Endothelial cell of umbilical vein (primary cell): ENCODE measurements at regions not wholly inside any gene's neighbourhood (a gene's known extent, or its start where the extent isn't known, plus 50 kb on each side); places are given as distances from the start of the nearest gene placed in this dataset.

Source experiments
- BruUV-seq: library from RNA; stranded (reverse); fragments of 400-500 nt; replicated peaks from 2 replicates; lab custom pipeline; 2021; lab: Mats Ljungman, UMichigan
- CTCF ChIA-PET: fragments of 300-600, 350-600 bp; sonication (Branson Sonifier 250); formaldehyde crosslinking; loops from one replicate; lab custom pipeline; 2021; ENCODE audit warnings: antibody characterized with exemption, inconsistent platforms; lab: Charles Lee
- POLR2A ChIA-PET: fragments of 300-600, 350-600 bp; sonication (Branson Sonifier 250); formaldehyde crosslinking; loops from one replicate; lab custom pipeline; 2021; ENCODE audit warnings: antibody characterized with exemption, inconsistent platforms; lab: Charles Lee
- DNase-seq: peaks from one replicate; pipeline ENCODE4 v3.0.0-alpha.2; 2011; ENCODE audit warnings: low read depth, low spot score
- FAIRE-seq: peaks from 2 replicates; lab custom pipeline; 2011; peaks lifted over from hg19 to GRCh38; lab: Jason Lieb, UNC
- H2AFZ ChIP-seq: 2 replicates; pipeline ENCODE4 v1.6.0; 2012; ENCODE audit warnings: low read depth, low read length, control low read depth, inconsistent platforms
- H3K27ac ChIP-seq: 2 replicates; pipeline ENCODE4 v1.5.1; 2011; ENCODE audit warnings: low read depth, mild to moderate bottlenecking, control low read depth, low read length, moderate library complexity; ENCODE audit not compliant: insufficient read depth
- H3K27me3 ChIP-seq, 2 experiments: 2 replicates each; pipeline versions ENCODE4 v1.6.0 to v1.6.1; 2011; ENCODE audit warnings: low read length in 2 of 2, mixed read lengths in 1 of 2; ENCODE audit not compliant: control insufficient read depth in 2 of 2, insufficient read depth in 2 of 2
- H3K36me3 ChIP-seq, 2 experiments: 2 replicates in 1 of 2; 3 replicates in 1 of 2; pipeline ENCODE4 v1.5.1; 2011; ENCODE audit warnings: low read length in 2 of 2, mild to moderate bottlenecking in 1 of 2, moderate library complexity in 1 of 2; ENCODE audit not compliant: control insufficient read depth in 2 of 2, insufficient read depth in 2 of 2; ENCODE audit errors: extremely low read depth in 1 of 2
- H3K4me1 ChIP-seq: 3 replicates; pipeline ENCODE4 v1.5.1; 2011; ENCODE audit warnings: mild to moderate bottlenecking, low read length; ENCODE audit not compliant: control insufficient read depth, insufficient read depth; ENCODE audit errors: extremely low read depth
- H3K4me2 ChIP-seq: 2 replicates; pipeline ENCODE4 v1.6.1; 2011; ENCODE audit warnings: low read length, control low read depth, mixed read lengths; ENCODE audit not compliant: insufficient read depth
- H3K4me3 ChIP-seq, 3 experiments: fragments of 200-600 bp in 1 of 3; sonication (generic), shearing (Covaris generic) in 1 of 3; replicated peaks in 1 of 3; 2 replicates each; pipeline ENCODE4 v1.5.1; 2011 to 2016; ENCODE audit warnings: control low read depth in 3 of 3, low read length in 3 of 3, mild to moderate bottlenecking in 2 of 3, inconsistent platforms in 1 of 3, low read depth in 1 of 3, moderate library complexity in 1 of 3; ENCODE audit not compliant: insufficient read depth in 1 of 3
- H3K79me2 ChIP-seq: 2 replicates; pipeline ENCODE4 v1.6.0; 2012; ENCODE audit warnings: low read length, inconsistent platforms; ENCODE audit not compliant: control insufficient read depth, insufficient read depth
- H3K9ac ChIP-seq: replicated peaks from 2 replicates; pipeline ENCODE3; 2011; ENCODE audit warnings: low read length, control low read depth; ENCODE audit not compliant: insufficient read depth; ENCODE audit errors: extremely low read depth
- H3K9me1 ChIP-seq: replicated peaks from 3 replicates; pipeline ENCODE4 v1.6.0; 2011; ENCODE audit warnings: mild to moderate bottlenecking, low read length; ENCODE audit not compliant: control insufficient read depth, insufficient read depth; ENCODE audit errors: extremely low read depth
- H3K9me3 ChIP-seq: replicated peaks from 2 replicates; pipeline ENCODE4 v1.5.1; 2012; ENCODE audit warnings: low read length, inconsistent platforms; ENCODE audit not compliant: control insufficient read depth, insufficient read depth
- H4K20me1 ChIP-seq: replicated peaks from 2 replicates; pipeline ENCODE3; 2011; ENCODE audit warnings: mild to moderate bottlenecking, low read length; ENCODE audit not compliant: control insufficient read depth, insufficient read depth; ENCODE audit errors: extremely low read depth
- EZH2 ChIP-seq: IDR thresholded peaks from 2 replicates; pipeline ENCODE4 v1.6.1; 2012; ENCODE audit warnings: borderline replicate concordance, low read depth, mild to moderate bottlenecking, moderate library complexity, low read length, inconsistent platforms; ENCODE audit not compliant: severe bottlenecking
- POLR2A ChIP-seq: IDR thresholded peaks from 2 replicates; pipeline ENCODE4 v1.6.1; 2012; ENCODE audit warnings: low read depth, mild to moderate bottlenecking, control low read depth, low read length
- POLR2AphosphoS5 ChIP-seq: IDR thresholded peaks from 2 replicates; pipeline ENCODE4 v1.6.1; 2012; ENCODE audit warnings: low read depth, mild to moderate bottlenecking, control low read depth, low read length, moderate library complexity; ENCODE audit not compliant: insufficient read depth
- dilution Hi-C: fragments of 300-500 bp; cut with MboI; formaldehyde crosslinking; loops from one replicate; pipeline ENCODE4 v1.15.0; 2019; ENCODE audit warnings: low sequenced_read_pairs; ENCODE audit not compliant: extremely low pct_ligation_motif_present
- intact Hi-C: fragments of 100-400 bp; cut with micrococcal nuclease; formaldehyde crosslinking; loops from one replicate; pipeline ENCODE4 v1.10.0; 2022
- TF ChIP-seq, protein P1 (sequence below), 2 donors: IDR thresholded peaks; 1 replicate in 1 of 2; 2 replicates in 1 of 2; pipeline ENCODE4 v1.5.1; 2011; ENCODE audit warnings: low read length in 2 of 2, mild to moderate bottlenecking in 2 of 2, moderate library complexity in 2 of 2, control low read depth in 1 of 2, inconsistent platforms in 1 of 2, low read depth in 1 of 2; ENCODE audit not compliant: insufficient read depth in 1 of 2; ENCODE audit errors: extremely low read depth in 1 of 2

DNA sequence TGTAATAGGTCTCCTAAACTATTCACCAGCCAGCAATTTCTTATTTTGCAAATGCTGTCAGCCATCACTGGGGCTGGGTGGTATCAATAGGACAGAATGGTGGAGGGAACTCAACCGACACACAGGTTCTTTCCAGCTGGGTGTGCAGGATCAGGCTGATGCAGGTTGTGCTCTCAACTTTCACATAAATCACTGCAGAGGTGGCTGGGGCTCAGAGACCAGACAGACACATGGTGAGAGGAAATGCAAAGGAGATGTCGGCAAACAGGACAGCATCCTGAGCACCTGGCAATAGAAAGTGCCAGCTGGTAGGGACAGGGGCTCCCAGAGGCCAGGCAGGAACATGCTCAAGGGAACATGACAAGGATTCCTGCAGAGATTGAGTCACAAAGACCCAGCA is 254.9 kb downstream of the SOD2 start:
- Histone ChIP-seq H3K9me3 (peaks cover 9% of the 10 kb centered on the region), H3K4me1 (no peaks in the 10 kb centered on the region), H3K36me3 (no peaks in the 10 kb centered on the region), H3K27me3 (no peaks in the 10 kb centered on the region), H3K4me2 (no peak overlapping the region), H3K4me3 (no peak overlapping the region), H3K27ac (no peak overlapping the region), H3K79me2 (no peaks in the 10 kb centered on the region), H3K9me1 (no peaks in the 10 kb centered on the region), H4K20me1 (no peaks in the 10 kb centered on the region), H3K9ac (no peak overlapping the region), H2AFZ (no peak overlapping the region)
- TF ChIP-seq POLR2A (no peak), EZH2 (no peak), POLR2AphosphoS5 (no peak)
- intact Hi-C loops: no loop called here
- DNase-seq: no peak
- CTCF ChIA-PET: no interaction called here
- POLR2A ChIA-PET: no interaction called here
- no peak for FAIRE-seq
- dilution Hi-C loops: no loop called here
- BruUV-seq: no TSS peak

DNA sequence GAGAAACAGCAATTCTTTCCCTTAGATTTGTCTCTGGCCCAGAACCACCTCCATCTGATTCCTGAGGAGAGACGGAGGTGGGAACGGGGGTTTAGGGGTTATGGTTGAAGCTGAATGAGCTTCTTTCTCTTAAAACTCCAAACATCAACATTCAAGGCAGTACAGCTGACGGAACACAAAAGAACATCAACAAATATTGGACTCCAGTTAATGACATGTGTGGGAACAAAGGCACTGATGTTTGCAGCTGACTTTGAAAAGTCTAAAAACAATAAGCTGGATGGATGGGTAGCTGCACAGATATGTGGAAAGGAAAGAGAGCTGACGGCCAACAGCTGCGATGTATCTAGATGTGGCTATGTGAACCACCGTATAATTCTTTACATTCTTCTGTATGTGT is 256.5 kb downstream of the SOD2 start:
- dilution Hi-C loops: no loop called here
- intact Hi-C loops: no loop called here
- Histone ChIP-seq H3K9ac (no peak overlapping the region), H3K36me3 (no peaks in the 10 kb centered on the region), H3K4me2 (no peak overlapping the region), H3K27me3 (no peaks in the 10 kb centered on the region), H3K4me3 (no peak overlapping the region), H3K9me3 (peaks cover 9% of the 10 kb centered on the region), H3K9me1 (no peaks in the 10 kb centered on the region), H3K4me1 (no peaks in the 10 kb centered on the region), H3K79me2 (no peaks in the 10 kb centered on the region), H4K20me1 (no peaks in the 10 kb centered on the region), H2AFZ (no peak overlapping the region), H3K27ac (no peak overlapping the region)
- DNase-seq (no peak), FAIRE-seq (no peak)
- no peak for TF ChIP-seq EZH2
- TF ChIP-seq POLR2AphosphoS5: no peak
- TF ChIP-seq, protein P1, sequence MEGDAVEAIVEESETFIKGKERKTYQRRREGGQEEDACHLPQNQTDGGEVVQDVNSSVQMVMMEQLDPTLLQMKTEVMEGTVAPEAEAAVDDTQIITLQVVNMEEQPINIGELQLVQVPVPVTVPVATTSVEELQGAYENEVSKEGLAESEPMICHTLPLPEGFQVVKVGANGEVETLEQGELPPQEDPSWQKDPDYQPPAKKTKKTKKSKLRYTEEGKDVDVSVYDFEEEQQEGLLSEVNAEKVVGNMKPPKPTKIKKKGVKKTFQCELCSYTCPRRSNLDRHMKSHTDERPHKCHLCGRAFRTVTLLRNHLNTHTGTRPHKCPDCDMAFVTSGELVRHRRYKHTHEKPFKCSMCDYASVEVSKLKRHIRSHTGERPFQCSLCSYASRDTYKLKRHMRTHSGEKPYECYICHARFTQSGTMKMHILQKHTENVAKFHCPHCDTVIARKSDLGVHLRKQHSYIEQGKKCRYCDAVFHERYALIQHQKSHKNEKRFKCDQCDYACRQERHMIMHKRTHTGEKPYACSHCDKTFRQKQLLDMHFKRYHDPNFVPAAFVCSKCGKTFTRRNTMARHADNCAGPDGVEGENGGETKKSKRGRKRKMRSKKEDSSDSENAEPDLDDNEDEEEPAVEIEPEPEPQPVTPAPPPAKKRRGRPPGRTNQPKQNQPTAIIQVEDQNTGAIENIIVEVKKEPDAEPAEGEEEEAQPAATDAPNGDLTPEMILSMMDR (IDR thresholded peaks at IDR 0.05; ENCODE audit: extremely low read depth in 1 of 2, insufficient read depth in 1 of 2, low read depth in 1 of 2, low read length in 2 of 2): no peak
- ChIA-PET CTCF (no interaction called here), POLR2A (no interaction called here)
- BruUV-seq: no TSS peak
